A673 (cell line): ENCODE measurements at regions not wholly inside any gene's neighbourhood (a gene's known extent, or its start where the extent isn't known, plus 50 kb on each side); places are given as distances from the start of the nearest gene placed in this dataset.

Experiments
- BruUV-seq: library from RNA; stranded (reverse); fragments of 400-500 nt; replicated peaks from 2 replicates; lab custom pipeline; 2021; lab: Mats Ljungman, UMichigan
- CTCF ChIA-PET: fragments of 300-600 bp; sonication (Branson Sonifier 250); formaldehyde crosslinking; loops from one replicate; lab custom pipeline; 2022; ENCODE audit warnings: antibody characterized with exemption; lab: Charles Lee
- POLR2A ChIA-PET: fragments of 300-600 bp; sonication (Branson Sonifier 250); formaldehyde crosslinking; loops from one replicate; lab custom pipeline; 2022; ENCODE audit warnings: antibody characterized with exemption; ENCODE audit not compliant: low non-redundant PET; lab: Charles Lee
- DNase-seq: peaks from one replicate; pipeline ENCODE4 v3.0.0-alpha.2; 2015; ENCODE audit warnings: low spot score
- H3K27ac ChIP-seq: fragments of 200-600 bp; sonication (generic); 2 replicates; pipeline ENCODE4 v1.5.1; 2016; ENCODE audit warnings: mixed run types, low read depth, mild to moderate bottlenecking, mixed read lengths, antibody characterized with exemption, low read length; ENCODE audit not compliant: poor library complexity, severe bottlenecking
- H3K27me3 ChIP-seq: fragments of 200-600 bp; sonication (generic); replicated peaks from 2 replicates; pipeline ENCODE4 v1.6.1; 2017; ENCODE audit warnings: mixed run types, low read depth, mild to moderate bottlenecking, mixed read lengths, antibody characterized with exemption, low read length; ENCODE audit not compliant: insufficient read depth, poor library complexity
- H3K36me3 ChIP-seq: fragments of 200-600 bp; sonication (generic); 2 replicates; pipeline ENCODE4 v1.6.1; 2016; ENCODE audit warnings: mixed run types, mild to moderate bottlenecking, mixed read lengths, antibody characterized with exemption, low read length; ENCODE audit not compliant: insufficient read depth, poor library complexity, severe bottlenecking
- H3K4me1 ChIP-seq: fragments of 200-600 bp; sonication (generic); 2 replicates; pipeline ENCODE4 v1.6.1; 2017; ENCODE audit warnings: mixed run types, mild to moderate bottlenecking, mixed read lengths, antibody characterized with exemption, low read length; ENCODE audit not compliant: insufficient read depth, poor library complexity, severe bottlenecking
- H3K4me3 ChIP-seq: fragments of 200-600 bp; sonication (generic); 2 replicates; pipeline ENCODE4 v1.5.1; 2016; ENCODE audit warnings: low read depth, mixed run types, mild to moderate bottlenecking, mixed read lengths, low read length; ENCODE audit not compliant: poor library complexity, severe bottlenecking
- H3K9me3 ChIP-seq: fragments of 200-600 bp; sonication (generic); 2 replicates; pipeline ENCODE4 v1.6.1; 2016; ENCODE audit warnings: mixed run types, low read depth, mild to moderate bottlenecking, mixed read lengths, antibody characterized with exemption, low read length; ENCODE audit not compliant: poor library complexity, severe bottlenecking
- EZH2 ChIP-seq: fragments of 200-600 bp; sonication (generic); IDR thresholded peaks from 2 replicates; pipeline ENCODE4 v1.6.1; 2017; ENCODE audit warnings: borderline replicate concordance, low read depth, mild to moderate bottlenecking, mixed read lengths, antibody characterized with exemption, low read length; ENCODE audit not compliant: poor library complexity, severe bottlenecking
- intact Hi-C: fragments of 100-400 bp; cut with micrococcal nuclease; formaldehyde crosslinking; loops from one replicate; pipeline ENCODE4 v1.10.0; 2022; ENCODE audit not compliant: unreplicated experiment
- TF ChIP-seq, protein P1 (sequence below): fragments of 300-800, 200-600 bp; sonication (generic); conservative IDR thresholded peaks from 2 replicates; pipeline ENCODE4 v1.5.1; 2017; ENCODE audit warnings: low read depth, mild to moderate bottlenecking, antibody characterized with exemption, low read length, moderate library complexity, mixed read lengths

DNA sequence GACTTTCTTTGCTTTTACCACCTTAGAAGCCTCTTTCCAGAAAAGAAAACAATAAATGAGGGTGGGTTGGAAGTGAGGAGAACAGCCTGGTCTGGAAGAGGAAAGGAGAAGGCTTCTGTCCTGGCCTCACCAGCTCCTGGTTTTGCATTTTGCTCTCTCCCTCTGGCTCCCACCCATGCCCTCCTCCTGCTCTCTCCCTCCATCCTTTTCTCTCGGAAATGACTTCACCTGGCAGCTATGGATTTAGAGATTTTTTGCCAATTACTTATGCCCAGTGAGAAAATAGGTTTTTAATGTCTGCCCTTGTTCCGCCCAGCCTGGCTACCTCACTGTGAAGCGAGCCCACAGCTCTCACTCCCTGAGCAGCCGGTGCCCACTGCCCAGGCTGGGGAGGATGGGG lies 77.9 kb upstream of the NTRK3 start:
- no peak for TF ChIP-seq EZH2
- TF ChIP-seq, protein P1, sequence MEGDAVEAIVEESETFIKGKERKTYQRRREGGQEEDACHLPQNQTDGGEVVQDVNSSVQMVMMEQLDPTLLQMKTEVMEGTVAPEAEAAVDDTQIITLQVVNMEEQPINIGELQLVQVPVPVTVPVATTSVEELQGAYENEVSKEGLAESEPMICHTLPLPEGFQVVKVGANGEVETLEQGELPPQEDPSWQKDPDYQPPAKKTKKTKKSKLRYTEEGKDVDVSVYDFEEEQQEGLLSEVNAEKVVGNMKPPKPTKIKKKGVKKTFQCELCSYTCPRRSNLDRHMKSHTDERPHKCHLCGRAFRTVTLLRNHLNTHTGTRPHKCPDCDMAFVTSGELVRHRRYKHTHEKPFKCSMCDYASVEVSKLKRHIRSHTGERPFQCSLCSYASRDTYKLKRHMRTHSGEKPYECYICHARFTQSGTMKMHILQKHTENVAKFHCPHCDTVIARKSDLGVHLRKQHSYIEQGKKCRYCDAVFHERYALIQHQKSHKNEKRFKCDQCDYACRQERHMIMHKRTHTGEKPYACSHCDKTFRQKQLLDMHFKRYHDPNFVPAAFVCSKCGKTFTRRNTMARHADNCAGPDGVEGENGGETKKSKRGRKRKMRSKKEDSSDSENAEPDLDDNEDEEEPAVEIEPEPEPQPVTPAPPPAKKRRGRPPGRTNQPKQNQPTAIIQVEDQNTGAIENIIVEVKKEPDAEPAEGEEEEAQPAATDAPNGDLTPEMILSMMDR: no peak
- no peak for DNase-seq
- H3K27ac ChIP-seq: no peak overlapping the region
- no peaks in the 10 kb centered on the region for H3K9me3 ChIP-seq
- H3K4me1 ChIP-seq: no peaks in the 10 kb centered on the region
- POLR2A ChIA-PET: no interaction called here
- BruUV-seq: no TSS peak
- no peaks in the 10 kb centered on the region for H3K36me3 ChIP-seq
- H3K4me3 ChIP-seq: no peak overlapping the region
- intact Hi-C loops: no loop called here
- CTCF ChIA-PET: no interaction called here
- H3K27me3 ChIP-seq: peaks cover 23% of the 10 kb centered on the region

DNA sequence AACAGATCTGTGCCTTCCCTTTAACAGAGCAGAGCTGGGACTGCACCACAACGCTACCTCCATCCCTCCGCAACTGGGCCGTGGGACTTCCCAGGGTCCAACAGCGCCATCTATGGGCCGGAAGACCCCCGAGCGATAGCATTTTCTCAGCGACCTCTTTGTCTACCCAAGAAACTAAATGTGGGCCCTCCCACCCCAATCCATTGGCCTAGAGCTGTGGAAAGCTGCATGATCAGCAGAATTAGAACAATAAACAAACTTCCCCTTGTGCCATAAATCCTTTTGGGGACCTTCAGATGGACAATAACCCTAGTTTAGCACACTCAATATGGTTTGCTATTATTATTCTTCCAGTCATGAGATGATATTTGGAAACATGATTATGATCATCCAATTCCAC lies 74.8 kb upstream of the NTRK3 start:
- intact Hi-C loops: no loop called here
- CTCF ChIA-PET: no interaction called here
- H3K4me3 ChIP-seq: no peak overlapping the region
- TF ChIP-seq, protein P1: peak; percentile 82
- TF ChIP-seq EZH2: no peak
- POLR2A ChIA-PET: no interaction called here
- no TSS peak for BruUV-seq
- H3K9me3 ChIP-seq: no peaks in the 10 kb centered on the region
- peaks cover 33% of the 10 kb centered on the region for H3K27me3 ChIP-seq
- H3K27ac ChIP-seq: no peak overlapping the region
- DNase-seq: peak; percentile 80
- H3K36me3 ChIP-seq: no peaks in the 10 kb centered on the region
- H3K4me1 ChIP-seq: no peaks in the 10 kb centered on the region

DNA sequence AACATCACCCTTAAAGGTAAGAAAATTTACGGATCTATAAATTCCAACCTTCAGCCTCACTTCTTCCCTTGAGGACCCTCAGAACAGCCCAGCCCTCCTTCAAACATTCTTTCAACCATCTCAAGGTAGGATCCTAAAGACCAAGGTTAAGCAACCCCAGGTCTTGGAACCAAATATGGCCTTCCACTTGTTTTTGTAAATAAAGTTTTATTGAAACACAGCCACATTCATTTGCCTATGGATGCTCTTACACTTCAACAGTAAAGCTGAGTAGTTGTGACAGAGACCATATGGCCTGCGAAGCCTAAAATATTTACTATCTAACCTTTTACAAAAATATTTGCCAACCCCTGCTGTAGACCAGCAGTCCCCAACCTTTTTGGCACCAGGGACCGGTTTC lies 70.4 kb upstream of the NTRK3 start:
- intact Hi-C loops: no loop called here
- H3K9me3 ChIP-seq: no peaks in the 10 kb centered on the region
- DNase-seq: no peak
- no peak overlapping the region for H3K27ac ChIP-seq
- H3K27me3 ChIP-seq: peaks cover 43% of the 10 kb centered on the region
- H3K36me3 ChIP-seq: no peaks in the 10 kb centered on the region
- H3K4me3 ChIP-seq: no peak overlapping the region
- ChIA-PET POLR2A (no interaction called here), CTCF (no interaction called here)
- no peak for TF ChIP-seq EZH2
- TF ChIP-seq, protein P1: no peak
- BruUV-seq: no TSS peak
- no peaks in the 10 kb centered on the region for H3K4me1 ChIP-seq
